ENCODE measurements at regions not wholly inside any gene's neighbourhood (a gene's known extent, or its start where the extent isn't known, plus 50 kb on each side); places are given as distances from the start of the nearest gene placed in this dataset.
A peak's percentile ranks its signal among the peaks of the same experiment; 100 is the strongest.
"Not testable (repeated sequence)": the region's sequence is repeated elsewhere in the genome, so short reads cannot be mapped to it uniquely, and the experiment has no call there.

DNA sequence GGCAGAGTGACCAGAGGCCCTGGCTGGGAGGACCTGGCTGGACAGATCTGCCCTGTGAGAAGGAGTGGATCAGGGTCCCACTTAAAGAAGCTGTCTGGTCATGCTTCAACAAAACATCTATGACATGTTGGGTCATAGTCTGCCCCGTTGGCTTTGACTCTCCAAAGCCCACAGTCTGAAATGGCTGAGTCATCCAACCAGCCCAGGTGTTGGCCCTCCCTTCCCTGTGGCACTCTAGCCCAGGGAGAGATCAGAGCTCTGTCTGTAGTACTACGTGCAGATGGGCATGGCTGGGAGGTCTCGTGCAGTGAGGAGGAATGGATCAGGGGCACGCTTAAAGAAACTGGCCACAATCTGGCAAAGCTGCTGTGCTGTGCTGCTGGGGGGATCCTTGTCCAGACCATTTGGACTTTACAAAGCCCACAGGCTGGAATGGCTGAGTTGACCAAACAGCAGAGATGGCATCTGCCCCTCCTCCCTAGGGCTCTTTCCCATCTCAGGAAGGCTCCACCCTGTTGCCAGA lies 206.1 kb downstream of the TUSC1 start:
- no peak for DNase-seq (ENCODE audit: extremely low read depth, low read depth)

DNA sequence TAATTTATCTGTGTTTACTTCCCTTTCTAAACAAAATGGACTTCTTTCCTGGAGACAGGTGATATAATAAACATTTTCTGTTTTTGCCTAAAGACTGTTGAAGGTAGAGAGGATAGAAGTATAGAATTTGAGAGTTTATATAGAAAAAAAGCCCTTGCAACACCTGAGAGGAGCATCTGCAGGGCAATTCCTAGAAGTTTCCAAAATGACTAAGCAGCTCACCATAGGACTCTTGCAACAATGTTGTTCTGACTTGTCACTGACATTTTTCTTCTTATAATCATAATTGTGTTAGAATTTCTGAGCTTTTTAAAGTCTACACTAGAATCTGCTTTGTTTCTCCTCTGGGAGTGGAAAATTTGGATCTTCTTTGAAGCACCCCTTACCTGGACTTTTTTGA lies 216.8 kb downstream of the TUSC1 start:
- no peak for DNase-seq (ENCODE audit: extremely low read depth, low read depth)

DNA sequence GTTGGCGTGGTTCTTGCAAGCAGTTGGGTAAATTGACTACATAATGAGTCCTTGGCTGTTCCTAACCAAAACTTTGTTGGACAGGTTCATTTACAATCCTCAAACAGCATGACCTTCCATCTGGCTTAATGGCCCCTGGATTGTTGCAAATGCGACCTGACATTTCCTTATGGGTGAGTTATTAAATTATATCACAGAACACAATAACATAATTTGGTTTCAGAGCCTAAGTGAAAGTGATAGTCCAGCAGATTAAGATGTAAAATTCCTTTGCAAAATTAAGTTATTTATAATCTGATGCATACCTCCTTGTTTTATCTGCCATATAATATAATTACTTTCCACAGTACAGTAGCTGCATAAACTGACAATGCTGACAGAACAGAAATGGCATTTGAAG lies 224.4 kb downstream of the TUSC1 start:
- DNase-seq (ENCODE audit: extremely low read depth, low read depth), result no peak

DNA sequence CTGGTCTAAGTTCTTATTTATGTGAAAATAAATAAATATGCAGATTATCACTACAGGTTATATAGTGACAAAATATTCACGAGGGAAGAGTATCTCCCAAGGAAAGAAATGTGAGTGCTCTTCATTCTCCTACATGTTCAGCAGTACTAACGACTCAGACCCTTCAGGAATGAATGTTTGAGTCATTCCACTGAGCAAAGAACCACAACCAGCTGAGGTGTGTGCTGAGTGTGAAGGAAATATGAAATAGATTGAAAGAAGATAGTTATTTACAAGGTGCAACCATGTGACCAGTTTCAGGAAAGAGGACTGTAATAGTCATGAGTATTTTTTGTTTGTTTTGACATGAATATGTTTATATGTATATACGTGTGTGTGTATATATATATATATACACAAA lies 228.7 kb downstream of the TUSC1 start:
- no peak for DNase-seq (ENCODE audit: extremely low read depth, low read depth)

DNA sequence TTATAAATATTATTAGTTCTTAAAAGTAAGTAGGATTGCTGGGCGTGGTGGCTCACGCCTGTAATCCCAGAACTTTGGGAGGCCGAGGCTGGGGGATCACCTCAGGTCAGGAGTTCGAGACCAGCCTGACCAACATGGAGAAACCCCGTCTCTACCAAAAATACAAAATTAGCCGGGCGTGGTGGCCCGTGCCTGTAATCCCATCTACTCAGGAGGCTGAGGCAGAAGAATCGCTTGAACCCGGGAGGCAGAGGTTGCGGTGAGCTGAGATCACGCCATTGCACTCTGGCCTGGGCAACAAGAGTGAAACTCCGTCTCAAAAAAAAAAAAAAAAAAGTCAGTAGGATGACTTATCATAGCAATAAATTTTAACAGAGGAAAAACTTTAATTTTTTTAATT lies 232.5 kb downstream of the TUSC1 start:
- DNase-seq (ENCODE audit: extremely low read depth, low read depth), result not testable (repeated sequence)

DNA sequence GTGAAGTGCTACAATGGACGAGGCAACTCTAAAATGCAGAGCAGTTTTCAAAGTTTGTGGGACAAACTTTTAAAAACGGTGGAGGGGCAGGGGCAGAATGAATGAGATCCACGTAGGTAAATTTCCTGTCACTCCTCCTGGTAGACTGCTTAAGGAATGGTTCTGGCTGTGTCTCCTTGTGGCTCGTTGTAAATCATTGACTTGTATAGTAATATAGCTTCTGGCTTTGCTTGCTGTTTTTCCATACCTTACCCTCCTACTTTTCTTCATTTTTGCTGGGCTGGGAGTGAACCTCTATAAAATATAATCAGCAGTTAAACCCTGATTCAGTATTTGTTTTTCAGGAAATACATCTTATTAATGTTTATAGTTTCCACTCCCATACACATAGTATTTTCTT lies 235.7 kb downstream of the TUSC1 start:
- DNase-seq (ENCODE audit: extremely low read depth, low read depth), result no peak

DNA sequence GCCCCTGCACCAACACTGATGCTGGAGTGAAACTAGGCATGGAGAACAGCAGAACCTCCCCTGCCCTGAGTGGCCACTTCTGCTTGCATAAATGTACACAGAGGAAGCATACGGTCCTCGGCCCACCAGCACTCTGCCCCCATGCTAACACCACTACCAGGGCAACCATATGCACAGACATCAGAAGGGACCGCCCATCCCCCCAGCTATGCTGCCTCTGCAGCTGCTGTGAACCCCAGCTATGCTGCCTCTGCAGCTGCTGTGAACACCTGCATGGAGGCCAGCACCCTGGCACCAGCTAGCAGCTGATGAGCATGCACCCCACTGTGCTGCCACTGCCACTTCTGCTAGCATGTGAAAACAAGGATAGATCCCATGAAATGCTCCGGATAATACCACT lies 250.3 kb downstream of the TUSC1 start:
- no peak for DNase-seq (ENCODE audit: extremely low read depth, low read depth)

DNA sequence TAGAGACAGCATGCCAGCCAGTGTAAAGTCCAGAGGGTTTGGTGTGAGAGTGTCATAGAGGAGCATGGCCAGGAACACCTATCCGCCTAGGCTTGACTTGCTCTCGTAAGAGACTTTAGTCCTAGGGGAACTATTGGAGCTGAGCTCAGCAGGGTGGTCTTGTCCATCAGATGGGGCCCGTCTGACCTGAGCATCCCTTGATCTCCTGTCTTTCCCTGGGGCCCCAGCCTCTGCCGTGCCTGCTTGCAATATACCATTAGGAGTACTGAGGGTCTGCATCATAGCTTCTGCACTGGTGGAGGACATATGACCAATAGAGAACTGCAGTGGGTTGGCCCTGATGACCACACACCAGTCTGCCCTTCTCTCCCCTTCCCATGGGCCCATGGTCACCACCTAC lies 251.0 kb downstream of the TUSC1 start:
- DNase-seq (ENCODE audit: extremely low read depth, low read depth), result no peak

DNA sequence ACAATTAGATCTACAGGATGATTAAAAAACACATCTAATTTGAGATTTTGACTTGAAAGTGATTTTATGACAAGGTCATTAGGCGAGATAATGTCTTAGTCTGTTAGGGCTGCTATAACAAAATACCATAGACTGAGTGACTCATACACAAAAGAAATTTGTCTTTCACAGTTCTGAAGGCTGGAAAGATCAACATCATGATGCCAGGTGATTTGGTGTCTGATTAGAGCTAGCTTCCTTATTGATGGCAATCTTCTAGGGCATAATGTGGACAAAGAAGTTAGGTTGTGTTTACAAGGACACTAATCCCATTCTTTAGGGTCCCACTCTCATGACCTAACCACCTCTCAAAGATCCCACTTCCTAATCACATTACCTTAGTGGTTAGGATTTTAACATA lies 256.7 kb downstream of the TUSC1 start:
- DNase-seq (ENCODE audit: extremely low read depth, low read depth), result no peak

DNA sequence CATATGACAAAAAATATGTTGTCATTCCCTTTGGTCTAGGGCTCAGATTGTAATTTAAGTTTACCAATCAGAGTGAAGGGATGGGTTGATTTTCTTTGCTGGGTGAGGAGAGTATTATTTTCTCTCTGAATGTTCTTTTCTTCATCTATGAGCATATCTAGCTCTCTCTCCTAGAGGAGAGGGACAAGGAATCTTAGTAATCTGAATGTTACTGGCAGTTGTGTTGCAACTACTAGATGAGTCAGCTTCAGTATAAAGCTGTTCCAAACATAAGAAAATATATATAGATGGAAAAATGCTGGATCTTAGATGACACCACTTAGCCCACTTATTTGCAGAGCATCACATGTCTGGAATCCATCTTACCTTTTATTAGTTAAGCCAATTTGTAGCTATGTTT lies 259.3 kb downstream of the TUSC1 start:
- no peak for DNase-seq (ENCODE audit: extremely low read depth, low read depth)

DNA sequence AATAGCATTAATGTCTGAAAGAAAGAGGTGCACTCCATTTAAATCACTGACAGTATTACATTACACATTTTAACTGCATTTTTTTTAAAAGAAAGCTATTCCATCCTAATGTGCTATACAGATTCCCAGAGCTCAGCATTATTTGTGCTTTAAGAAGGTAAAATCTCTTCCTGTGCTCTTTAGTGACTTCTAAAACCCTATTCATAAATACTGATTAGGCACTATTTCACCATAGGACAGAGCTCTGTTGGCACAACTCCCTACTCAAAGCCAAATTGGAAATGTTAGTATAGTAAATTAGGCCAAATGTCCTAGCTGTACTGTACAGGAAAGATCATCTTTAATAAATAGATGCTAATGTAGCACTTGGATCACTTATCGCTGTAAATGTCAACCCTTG lies 262.5 kb downstream of the TUSC1 start:
- no peak for DNase-seq (ENCODE audit: extremely low read depth, low read depth)

DNA sequence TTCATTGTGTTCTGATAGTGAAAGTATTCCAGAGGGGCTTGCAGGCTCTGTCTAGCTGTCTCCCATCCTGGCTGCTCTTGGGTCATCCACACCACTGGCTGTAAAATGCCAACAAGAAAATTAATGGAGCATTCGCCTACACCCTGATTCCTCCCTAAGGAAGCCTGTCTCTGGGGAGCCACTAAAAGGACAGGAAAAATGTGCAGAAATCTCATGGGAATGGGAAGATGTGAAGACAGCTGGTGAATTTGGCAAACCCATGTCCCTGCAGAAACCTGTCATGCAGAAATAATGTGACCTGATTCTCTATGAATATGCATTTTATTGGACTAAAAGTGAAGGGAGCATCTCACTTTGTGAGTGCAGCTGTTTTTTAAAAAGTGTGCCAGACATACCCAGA lies 265.6 kb downstream of the TUSC1 start:
- DNase-seq (ENCODE audit: extremely low read depth, low read depth), result no peak

DNA sequence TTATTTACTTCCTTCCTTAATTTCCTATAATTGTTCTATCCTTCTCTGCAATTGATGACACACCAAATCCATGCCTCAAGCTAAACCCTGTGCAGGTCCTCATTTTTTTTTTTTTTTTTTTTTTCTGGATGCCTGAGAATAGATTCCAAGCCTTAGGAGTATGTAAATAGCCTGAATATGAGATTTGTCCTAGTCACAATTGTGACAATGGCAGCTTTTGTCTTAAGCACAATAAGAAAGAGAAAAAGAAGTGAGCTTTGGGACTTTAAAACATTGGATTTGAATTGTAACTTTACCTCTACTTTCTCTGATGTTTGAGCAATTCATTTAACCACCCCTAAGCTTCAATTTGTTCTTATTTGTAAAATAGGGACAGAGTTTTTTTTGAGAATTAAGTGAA lies 280.5 kb downstream of the TUSC1 start:
- no peak for DNase-seq (ENCODE audit: extremely low read depth, low read depth)

DNA sequence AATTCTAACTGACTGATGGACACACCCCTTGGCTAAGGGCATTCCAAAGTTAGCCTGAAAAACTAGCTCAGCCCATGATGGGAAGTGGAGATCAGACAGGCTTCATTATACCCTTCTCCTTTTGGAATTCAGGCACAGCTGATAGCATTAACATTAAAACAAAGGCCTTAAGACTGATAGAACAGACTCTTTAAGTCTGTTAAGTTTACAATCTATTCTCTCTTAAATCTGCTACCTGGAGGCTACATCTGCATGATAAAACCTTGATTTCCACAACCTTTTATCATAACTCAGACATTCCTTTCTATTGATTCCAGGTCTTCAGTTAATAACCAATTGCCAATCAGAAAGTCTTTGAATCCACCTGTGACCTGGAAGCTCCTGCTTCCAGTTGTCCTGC lies 281.4 kb downstream of the TUSC1 start:
- no peak for DNase-seq (ENCODE audit: extremely low read depth, low read depth)

DNA sequence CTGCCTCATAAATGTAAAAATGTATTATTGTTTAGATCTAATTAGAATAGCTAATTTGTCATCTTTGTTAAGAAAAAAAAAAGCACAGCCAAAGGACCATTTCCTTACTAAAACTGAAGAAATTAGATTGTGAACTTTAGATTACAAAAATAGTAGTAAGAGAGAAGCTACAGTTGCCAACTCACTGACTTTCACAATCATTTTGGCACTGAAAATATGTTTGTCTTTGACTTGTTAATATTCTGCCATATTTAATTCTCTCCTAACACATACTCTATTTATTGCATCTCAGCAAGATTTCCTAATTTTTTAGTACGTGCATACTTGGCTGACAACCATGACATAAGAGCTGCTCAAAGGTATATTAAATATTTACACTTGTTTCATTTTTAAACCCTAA lies 297.1 kb downstream of the TUSC1 start:
- DNase-seq (ENCODE audit: extremely low read depth, low read depth), result no peak

DNA sequence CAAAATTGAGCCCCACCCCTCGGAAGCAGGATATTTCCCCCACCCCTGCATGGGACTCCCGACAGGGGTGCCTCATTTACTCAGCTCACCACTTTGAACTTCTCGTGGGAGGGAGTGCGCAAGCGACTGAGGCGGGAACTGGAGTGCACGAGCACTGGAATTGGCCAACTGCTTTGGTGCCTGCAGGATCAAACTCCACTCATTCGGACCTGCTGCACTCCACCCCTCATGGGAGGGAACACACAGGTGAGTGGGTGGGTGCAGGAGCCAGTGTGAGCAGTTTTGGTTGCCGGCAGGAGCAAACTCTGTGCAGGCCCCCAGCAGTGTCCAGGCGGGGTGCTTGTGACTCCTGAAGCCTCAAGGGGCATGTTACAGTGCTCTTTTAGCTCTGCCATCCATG lies 301.2 kb downstream of the TUSC1 start:
- no peak for DNase-seq (ENCODE audit: extremely low read depth, low read depth)

DNA sequence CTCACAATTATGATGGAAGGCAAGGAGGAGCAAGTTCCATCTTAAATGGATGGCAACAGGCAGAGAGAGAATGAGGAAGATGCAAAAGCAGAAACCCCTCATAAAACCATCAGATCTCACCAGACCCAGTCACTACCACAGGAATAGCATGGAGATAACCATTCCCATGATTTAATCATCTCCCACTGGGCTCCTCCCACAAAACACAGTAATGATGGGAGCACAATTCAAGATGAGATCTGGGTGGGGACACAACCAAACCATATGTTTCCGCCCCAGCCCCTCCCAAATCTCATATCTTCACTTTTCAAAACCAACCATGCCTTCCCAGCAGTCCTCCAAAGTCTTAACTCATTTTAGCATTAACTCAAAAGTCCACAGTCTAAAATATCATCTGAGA lies 304.0 kb downstream of the TUSC1 start:
- no peak for DNase-seq (ENCODE audit: extremely low read depth, low read depth)

DNA sequence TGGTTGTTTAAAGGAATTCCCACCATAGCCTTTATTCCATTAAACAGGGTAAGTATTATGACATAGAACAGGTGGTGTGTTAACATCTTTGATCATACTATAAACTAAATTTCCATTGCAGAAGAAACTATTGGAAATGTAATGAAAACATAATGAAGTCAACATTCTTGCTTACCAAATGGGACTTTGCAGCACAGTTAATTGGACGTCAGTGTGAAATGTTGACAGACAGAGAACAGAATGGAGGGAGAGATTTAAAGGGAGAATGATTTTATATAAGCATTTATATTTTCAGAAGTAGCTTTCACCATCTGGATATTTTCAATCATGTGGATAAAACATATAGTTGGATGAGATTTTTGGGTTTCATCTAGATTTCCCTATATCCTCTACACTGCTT lies 311.3 kb downstream of the TUSC1 start:
- DNase-seq (ENCODE audit: extremely low read depth, low read depth), result no peak

DNA sequence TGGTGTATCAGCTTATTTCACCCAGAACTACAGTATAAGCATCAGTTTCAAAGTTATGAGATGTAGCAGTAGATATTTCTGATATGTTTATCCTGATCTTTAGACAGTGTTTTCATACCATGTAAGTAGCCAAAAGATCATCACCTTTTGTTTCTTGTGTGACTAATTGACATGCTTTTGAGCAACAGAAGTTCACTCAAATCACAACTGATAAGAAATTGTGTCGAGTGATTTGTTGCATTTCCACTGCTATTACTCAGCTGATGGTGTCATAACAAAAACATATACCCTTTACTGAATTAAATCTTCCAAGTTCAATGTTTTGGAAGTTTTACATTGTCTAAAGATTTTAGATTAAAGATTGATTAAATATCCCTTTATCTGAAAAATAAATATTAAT lies 324.5 kb downstream of the TUSC1 start:
- no peak for DNase-seq (ENCODE audit: extremely low read depth, low read depth)

DNA sequence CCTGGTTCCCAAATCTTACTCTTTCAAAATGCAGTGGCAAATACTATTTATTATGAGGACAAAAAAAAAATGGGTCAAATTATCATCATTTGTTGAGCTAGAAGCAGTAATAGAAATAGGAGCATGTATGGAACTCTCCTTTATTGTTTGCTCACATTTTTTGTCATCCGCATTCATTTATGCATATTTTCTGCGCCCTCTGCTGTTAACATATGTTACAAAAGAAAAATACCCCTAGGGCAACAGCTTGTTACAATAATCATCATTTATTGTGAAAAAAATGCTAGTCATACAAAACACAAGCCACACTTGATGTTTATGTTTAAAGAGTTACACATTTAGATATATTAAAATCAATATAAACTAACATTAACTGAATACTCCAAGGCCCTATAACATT lies 328.2 kb downstream of the TUSC1 start:
- peak; percentile 11 for DNase-seq (ENCODE audit: extremely low read depth, low read depth)

DNA sequence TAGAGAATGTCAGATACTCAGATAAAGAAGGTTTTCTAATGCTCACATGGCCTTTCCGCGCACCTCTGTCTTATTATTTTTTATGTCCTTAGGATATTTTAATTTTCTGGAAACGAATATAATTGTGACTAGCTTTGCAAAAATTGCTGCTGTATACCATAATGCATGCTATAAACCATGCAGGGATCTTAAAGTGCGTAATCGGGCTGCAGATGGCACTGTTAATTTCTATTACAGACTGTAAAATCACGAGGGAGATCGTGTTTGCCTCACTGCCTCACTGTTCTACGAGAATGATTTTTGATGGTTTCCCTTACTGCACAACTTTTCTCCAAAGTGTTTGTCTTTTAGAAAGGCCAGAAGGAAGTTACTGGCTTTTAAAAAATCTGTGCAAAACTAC lies 356.1 kb downstream of the TUSC1 start:
- no peak for DNase-seq (ENCODE audit: extremely low read depth, low read depth)

DNA sequence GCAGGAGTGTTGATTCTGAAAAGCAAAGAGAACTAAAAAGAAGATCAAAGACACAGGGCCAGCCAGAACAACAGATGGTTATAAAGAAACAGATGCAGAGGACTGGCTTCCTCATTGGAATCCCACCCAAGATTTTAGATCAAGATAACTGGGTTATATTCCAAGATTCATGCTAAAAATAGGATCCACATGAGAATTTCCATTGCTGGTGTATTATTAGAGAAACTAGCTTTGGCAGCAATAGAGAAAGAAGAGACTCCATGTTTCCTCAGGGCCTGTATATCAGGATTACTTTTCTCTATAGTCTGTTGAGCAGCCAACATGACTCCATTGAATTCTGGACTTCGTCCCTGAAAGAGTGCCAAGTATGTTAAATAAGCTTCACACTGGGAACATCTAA lies 367.3 kb downstream of the TUSC1 start:
- no peak for DNase-seq (ENCODE audit: extremely low read depth, low read depth)

DNA sequence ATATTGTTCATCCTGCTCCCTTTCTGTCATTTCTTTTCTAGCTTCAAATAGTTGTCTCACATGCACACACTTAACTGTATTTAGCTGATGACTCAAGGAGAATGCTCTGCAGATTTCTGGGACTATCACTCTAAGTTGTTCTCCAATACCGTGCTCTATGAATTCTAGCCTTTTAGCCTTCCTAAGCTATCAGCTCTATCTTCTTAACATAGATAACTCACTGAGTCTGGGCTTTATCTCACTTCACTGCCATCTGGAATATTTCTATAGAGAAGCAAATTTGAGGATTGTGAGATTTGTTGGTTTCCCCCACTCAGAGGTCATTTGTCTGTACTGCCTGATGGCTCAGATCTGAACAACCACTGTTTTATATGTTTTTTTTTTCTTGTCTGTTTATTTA lies 369.7 kb downstream of the TUSC1 start:
- no peak for DNase-seq (ENCODE audit: extremely low read depth, low read depth)

DNA sequence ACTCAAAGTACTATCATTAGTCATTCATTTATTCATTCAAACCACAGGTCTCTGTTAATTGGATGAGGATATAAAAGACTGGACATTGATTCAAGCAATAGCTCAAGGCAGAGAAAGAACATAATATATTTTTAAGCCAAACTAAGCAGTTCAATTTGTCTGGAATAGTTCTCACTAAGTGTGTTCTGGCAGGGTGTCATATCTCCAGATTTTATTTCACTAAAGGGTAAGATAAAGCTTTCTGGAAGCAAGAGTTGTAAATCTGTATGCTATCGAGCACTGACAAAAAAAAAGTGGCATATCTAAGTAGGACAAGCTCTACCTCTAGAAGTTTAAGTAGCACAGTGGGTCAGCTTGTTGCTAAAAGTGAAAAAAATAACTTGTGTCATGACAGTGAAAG lies 375.6 kb downstream of the TUSC1 start:
- no peak for DNase-seq (ENCODE audit: extremely low read depth, low read depth)
